CD4-positive, alpha-beta T cell treated with Interleukin-21 for 1 hour (primary cell): ENCODE measurements at regions not wholly inside any gene's neighbourhood (a gene's known extent, or its start where the extent isn't known, plus 50 kb on each side); places are given as distances from the start of the nearest gene placed in this dataset.
"Not testable (repeated sequence)": the region's sequence is repeated elsewhere in the genome, so short reads cannot be mapped to it uniquely, and the experiment has no call there.

Experiments
- DNase-seq: peaks from one replicate; pipeline ENCODE4 v3.0.0-alpha.2; 2020

DNA sequence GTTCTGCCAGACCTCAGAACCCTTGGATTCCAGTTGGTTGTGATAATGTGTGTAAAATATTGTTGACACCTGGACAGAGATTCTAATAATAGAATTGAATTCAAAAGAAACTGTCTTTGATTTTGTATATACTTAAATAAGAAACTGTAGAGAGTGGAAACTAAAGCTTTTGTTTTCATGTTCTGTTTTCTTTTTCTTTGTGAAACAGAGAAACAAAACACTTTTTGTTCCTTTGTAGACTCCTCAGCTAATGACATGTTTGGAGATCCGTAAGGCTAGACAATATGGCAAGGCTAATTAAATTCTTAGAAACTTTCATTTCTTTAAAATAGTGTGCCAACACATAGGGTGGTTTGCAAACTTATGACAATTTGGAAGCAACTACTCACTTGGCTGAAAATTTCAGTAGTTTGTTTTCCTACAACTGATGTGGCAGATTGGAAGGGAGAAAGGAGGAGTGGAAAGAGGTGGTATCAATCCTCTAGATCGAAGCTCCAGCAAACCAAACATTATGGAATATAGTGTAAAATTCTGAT, 90.9 kb upstream of the FAT1 start:
- no peak for DNase-seq

DNA sequence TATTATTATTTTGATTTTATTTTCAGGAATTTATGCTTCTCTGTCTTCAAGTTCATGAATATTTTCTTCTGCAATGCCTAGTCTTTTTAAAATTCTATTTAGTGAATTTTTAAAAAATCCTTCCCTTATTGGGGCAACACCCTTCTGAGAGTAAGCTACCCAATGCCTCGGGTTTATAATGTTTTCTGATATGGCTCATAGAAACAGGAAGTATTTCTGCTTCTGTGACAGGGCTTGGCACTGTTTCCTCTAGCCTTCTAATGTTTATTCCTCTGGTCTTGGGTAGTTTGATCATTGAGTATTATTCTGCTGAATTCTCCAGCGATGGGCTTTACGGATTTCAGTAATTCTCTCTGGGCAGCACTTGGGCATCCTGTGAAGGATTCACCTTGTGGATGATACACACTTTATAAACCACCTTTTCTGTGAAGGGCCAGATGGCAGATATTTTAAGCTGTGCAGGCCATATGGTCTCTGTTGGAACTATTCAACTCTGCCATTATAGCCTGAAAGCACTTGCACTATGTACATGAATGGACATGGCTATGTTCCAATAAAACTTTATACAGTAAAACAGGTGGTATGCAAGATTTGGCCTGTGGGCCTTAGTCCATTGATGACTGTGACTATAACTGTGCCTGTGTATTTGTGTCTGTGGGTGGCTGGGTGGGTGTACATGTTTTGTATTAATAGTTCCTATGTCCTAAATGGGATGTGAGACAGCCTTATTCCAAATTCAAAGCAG, 95.9 kb upstream of the FAT1 start:
- DNase-seq: no peak

DNA sequence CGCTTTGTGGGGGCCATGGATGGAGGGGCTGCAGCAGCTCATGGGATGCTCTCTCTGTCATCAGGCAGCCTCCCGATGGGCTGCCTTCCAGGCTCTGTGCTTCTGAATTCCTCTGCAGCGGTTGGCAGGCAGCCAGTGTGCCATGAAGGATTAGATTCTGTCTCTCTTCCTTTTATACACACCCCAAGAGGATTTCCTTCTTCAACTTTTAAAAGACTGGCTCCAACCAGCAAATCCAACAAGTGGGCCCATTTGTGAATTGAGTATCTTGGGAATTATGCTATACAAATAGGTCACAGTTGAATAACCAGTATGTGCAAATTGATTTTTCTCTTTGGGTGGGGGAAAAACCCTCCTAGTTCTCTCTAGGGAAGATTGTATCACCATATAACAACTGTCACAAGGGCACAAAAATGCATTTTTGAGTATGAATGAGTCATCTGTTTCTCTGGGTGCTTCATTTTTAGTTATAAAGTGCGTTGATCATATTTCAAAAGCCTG, 96.8 kb upstream of the FAT1 start:
- no peak for DNase-seq

DNA sequence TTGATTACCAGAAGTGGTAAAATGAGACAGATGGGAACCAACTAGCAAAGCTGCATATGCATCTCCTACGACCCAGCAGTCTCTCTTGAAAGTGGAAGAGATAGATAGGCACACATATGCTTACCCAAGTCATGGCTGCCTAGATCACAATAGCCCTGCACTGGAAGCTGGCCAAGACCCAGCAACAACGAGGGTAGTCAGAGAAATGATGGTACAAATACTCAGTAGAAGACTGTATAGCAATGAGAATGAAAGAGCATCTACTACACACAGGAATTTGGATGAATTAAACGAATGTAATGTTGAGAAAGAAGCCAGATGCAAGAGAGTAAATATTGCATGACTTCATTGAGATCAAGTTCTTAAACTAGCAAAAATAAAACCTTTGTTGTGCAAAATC, 100.3 kb upstream of the FAT1 start:
- no peak for DNase-seq

DNA sequence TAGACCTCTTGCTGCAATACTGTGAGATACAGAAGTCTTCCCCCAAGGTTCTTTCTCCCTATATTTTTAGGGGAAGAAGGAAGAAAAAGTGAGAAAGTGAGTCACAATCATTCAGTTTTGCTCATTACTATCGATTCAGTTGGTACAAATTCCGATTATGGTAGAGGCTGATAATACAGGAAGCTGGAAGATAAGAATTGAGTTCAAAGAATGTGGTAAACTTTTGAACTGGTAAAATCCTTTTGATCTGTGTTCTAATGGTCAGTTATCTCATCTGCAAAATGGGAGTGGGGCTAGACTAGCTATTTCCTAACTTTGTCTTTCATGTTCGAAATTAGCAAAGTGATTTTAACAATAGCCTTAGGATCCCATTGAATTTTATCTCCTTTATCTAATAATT, 101.4 kb upstream of the FAT1 start:
- DNase-seq: no peak

DNA sequence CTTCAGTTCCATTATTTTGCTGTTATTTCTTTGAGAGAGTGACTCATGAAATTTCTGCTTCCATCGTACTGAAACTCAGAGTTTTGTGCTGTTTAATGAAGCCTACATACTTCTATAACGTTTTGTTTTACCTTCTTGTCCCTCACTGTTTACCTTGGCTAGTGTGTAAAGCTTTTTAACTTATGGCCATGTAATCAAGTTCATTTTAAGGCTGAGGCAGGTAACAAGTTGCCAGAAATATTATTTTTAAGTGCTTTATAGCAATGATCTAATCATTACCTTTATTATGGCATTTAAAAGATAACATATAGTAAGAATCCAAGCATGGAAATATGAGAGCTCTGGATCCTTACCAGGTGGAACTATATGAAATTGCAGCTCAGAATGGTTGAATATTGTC, 102.3 kb upstream of the FAT1 start:
- DNase-seq: no peak

DNA sequence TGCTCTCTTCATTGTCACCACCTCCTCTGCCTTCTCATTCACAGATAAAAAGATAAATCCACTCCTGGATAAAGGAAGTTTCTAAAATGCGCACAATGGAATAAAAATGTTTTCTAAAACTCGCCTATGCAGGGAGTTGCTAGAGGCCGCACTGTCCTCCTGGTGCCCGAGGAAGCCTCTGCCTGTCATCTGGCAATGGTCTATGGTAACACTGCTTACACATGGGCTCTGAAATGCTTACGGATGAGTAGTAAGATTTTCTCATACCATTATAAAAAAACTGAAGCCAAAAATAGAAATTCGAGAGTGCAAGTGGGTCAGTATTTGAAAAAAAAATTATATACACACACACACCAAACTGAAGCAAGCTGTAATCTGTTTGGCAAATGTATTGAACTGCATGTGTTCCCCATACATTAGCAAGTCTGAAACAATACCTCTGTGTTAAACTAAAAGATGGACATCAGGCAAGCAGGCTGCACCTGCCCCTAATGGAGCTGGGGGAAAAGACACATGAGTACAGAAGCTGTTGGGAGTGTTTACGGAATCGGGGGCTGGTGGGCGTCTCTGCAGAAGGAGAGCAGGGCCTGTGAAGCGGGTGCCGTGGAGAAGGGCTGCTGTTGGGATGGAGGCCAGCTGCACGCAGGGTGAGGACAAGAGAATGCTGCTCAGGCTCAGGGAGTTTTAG, 103.3 kb upstream of the FAT1 start:
- no peak for DNase-seq

DNA sequence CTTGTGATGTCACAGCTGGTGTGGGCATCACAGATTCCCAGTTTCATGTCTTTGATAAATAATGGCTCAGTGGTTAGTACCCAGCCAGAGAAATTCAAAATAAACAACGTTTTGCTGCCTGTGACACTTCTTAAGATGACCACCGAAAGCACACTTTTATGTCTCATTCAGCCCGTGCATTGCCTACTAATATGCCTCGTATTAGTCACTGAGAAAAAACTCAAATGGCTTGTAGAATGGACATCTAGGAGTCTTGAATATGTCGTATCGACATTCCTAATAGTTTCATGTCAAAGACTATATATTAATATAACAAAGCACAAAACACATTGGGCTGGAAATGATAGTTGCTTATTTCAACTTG, 103.9 kb upstream of the FAT1 start:
- DNase-seq: no peak

DNA sequence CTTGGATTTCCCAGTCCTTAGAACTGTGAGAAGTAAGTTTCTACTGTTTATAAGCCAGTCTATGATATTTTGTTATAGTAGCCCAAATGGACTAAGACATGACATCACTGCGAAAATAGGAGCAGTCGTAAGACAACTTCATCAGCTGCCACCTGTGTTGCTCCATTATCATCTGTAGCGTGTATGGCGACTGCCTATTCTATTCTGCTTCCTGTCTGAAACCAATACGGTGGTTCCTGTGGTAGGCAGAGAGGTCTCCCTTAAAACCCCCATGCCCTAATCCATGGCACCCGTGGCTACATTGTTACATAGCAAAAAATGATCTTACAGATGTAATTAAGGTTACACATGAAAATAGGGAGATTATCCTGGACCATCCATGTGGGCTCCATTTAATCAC, 105.4 kb upstream of the FAT1 start:
- no peak for DNase-seq

DNA sequence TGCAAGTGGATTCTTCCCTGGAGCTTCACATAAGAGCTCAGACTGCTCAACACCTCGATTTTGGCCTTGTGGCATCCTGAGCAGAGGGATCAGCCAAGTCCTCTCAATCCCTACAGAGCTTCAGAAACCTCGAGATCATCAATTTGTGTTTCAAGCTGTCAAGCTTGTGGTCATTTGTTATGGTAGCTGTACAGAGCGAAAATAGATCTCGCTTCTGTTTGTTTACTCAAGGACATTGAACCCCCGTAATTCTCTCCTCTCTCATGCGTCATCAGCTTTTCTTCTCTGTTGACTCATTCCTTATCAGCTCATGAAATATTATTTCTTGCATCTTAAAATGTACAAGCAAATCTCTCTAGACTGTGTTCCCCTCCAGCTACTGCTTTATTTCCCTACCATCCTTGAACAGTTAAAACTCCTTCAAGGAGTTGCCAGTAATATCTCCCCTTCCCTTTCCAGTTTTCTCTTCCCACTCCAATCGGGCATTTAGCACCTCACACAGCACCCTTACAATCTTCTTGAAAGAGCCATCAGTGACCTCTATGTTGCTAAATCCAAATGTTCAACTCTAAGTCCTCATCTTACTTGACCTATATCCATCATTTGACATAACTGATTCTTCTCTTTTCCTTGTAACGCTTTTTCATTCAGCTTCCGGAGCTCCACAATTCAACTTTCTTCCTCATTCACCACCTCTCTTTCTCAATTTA, 106.2 kb upstream of the FAT1 start:
- DNase-seq: no peak

DNA sequence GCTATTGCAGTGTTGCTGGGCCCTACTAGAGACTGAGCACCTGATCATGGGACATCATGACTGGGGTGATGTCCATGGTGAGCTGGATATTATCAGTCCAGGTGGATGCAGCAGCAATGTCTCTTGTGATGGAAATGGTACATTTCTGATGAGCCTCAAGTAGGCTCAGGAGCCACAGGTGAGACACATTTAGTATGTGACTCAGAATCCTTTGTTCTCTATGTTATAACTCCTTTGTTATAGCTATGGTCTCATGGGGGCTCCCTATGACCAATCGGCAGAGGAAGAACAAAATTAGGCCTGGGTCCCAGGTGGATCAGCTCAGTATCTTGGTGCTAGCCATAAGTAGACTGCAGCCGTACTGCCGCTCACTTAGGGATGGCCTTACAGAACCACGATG, 107.9 kb upstream of the FAT1 start:
- DNase-seq: no peak

DNA sequence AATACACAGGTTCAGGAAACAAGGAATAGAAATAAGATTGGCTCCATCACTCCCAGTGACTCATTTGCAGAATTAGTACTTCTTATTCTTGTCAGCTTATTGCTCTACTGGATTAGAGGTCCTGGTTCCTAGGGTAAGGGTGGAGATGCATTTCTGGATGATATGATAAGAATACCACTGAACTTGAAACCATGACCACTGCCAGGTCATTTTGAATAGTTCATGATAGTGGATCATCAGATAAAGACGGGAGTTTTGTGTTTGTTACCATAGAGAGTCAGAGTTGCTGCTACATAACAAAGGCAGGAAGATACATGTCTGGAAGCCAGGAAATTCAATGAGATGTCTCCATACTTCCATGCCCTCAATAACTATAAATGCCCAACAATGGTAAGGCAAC, 109.2 kb upstream of the FAT1 start:
- DNase-seq: no peak

DNA sequence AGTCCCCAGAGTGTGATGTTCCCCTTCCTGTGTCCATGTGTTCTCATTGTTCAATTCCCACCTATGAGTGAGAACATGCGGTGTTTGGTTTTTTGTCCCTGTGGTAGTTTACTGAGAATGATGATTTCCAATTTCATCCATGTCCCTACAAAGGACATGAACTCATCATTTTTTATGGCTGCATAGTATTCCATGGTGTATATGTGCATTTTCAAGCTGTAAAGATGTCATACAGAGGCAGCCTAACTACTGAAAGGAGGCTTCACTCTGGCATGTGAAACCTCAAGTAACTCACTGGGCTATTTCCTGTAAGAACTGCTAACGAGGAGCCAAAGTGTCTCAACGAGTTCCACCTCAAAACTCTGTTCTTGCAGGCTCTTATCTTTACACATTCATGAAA, 113.8 kb upstream of the FAT1 start:
- DNase-seq: not testable (repeated sequence)

DNA sequence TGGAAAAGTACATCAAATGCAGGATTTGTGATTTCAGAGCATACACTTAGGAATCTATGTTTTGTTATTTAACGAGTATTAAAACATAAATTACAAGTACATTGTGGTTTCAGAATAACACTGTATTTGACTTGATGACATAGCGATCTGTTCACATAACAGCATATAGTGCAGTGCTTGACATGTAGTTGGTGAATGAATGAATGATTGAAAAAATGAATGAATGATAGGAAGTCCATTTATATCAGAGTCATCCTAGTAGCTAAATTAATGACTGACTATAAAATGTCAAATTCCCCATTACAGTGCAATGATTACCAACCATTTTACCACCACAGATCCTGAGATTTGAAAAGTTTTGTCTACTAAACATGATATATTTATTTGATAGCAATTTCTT, 114.6 kb upstream of the FAT1 start:
- DNase-seq: no peak

DNA sequence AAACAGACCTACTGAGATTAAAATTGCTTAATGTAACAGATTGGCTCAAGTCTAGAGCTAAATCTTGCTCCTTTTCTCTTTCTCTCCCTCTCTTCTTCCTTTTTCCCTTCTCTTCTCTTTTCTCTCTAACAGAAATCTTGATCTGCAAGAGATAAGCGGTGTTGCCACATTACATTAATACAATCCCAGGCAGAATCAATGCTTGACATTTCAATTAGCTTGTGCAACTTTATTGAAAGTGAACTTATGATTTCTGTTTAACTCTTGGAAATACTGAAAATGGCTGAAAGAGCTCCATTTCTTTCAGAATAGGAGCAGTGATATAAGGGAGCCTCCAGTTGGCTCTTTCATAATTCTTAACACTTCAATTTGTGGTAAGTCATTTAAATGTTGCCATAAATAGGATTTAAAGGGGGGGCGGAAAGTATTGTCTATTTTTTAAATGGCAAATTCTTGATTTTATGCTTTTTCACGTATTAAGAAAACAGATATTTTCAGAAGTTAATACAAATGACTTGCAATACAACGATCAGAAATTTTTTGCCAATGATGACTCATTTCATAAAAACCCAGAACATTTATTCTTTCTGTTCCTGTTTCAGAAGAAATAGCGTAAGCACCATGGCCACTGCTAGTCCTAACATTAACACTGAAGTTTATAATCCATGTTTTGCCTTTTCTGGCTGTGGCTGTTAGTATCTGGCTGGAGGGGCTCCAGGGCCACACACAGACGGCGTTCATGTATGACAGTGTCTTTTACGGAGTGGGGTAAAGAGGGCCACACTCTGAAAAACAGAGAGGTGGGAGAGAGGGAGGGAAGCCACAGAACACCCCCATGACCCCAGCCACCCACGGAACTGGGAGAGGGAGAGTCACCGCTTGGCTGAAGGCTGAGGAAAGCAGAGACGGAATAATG, 115.7 kb upstream of the FAT1 start:
- DNase-seq: no peak

DNA sequence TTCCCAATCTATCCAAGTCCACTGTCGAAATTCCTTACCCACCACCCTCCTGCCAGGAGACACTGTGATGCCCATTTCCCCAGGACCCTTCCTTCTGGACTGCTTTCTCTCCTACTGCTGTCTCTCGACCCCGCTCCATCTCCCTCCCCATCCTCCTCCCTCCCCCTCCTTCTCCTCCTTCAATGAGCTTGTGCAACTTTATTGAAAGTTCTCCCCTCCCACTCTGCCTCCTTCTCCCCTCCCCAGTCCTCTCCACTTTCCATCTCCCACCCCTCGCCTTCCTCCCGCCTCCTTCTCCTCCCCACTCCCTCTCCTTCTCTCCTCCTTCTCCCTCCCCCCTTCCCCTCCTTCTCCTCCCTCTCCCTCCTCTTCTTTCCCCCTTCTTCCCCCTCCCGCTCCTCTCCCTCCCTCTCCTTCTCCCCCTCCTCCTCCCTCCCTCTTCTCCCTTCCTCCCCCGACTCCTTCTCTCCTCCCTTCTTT, 116.6 kb upstream of the FAT1 start:
- DNase-seq: no peak

DNA sequence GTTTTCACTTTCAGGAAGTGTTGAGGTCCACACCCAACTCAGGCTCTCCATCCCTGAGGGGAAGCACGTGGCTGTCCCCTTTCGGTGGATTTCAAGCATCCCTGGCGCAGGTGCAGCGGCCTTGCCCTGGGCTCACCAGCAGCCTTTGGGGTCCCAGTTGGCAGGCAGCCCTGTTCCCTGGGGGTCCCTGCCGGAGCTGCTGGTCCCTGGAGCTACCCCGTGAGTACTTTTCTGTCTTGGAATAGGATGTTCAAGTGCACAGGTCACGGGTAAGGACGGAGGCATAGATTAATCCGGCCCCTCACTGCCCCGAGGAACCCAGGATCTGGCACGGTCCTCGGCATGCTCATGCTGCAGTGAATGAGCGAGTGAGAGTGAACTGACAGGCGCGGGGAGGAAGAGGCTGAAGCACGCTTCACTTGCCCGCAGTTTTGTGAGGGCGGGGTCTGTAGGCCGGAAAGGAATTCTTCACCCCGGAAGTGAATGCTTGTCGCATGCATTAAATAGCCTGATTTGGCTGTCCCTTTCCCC, 117.2 kb upstream of the FAT1 start:
- no peak for DNase-seq

DNA sequence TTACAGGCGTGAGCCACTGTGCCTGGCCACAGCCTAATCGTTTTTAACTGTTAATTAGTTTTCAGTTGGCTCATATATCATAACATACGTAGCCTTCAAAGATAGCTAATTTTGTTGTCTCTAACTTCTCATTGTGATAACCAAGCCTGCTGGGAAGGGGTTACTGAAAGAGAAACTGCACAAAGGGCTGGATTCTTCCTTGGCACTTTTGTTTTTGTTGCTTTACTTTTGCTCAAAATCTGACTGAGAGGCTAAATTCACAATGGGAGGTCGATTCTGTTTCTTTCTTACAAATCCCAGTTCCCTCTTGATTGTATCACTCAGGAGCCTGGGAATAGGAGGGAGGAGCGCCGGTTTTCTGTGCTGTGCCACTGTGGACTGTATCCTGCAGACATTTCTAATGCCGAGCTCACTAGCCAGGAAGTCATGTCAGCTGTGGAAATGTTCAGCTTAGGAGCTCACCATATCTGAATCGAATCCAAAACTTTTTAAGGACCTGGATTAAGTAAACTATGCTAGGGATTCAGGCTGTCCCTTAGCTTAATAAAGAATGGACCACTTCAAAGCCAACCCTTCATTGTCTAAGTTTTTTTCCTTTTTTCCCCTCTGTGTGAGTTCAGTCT, 120.5 kb upstream of the FAT1 start:
- no peak for DNase-seq

DNA sequence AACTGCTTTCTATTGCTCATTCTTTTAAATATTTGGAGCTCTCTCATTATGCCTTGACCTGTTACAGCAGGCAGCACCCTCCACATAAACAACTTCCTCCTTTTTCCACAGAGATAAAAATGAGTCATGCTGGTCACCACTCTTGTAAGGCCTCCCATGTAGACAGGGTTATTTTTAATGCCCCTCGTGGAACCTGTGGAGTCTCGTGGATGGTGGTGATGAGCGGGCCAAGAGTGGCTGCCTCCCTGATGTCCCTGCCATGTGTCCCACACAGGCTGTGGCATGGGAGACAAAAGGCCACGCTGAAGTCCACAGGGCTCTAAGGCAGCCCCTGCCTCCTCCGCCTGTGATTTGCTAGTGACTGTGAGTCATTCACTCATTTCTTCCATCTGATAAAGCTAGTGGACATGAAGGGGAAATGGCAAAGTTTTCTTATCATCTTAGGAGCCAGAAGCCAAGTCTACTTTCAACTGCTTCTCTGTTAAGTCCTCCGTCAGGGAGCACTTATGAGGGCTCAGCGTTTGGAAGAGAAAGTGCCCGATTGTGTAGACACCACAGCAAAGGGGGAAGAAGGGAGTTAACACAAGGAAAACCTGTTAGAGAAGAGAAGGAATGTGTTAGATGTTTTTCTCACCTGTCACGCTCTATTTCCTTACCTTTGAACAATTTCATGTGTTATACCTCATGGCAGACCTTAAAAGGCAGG, 121.6 kb upstream of the FAT1 start:
- DNase-seq: no peak

DNA sequence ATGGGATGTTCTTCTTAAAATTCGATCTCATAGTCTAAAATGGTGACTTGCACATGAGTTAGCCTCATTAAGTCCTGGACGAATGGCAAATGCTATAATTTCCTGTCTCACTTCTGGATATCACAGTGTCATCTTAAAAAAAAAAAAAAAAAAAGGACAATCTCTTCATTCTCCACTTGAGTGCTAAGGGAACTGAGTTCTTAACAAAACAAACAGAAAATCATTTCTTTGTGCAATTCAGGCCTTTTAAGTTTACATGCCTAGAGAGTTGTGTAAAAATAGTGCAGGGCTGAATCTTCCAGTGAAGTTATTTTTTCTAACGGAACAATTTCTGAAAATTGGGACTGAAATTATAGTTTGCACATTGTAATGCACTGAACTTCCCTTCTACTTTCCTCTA, 122.8 kb upstream of the FAT1 start:
- no peak for DNase-seq
